HG03565 (cell line): ENCODE measurements at regions not wholly inside any gene's neighbourhood (a gene's known extent, or its start where the extent isn't known, plus 50 kb on each side); places are given as distances from the start of the nearest gene placed in this dataset.

Experiments
- ATAC-seq: cut with Tn5 transposase; IDR thresholded peaks from one replicate; pipeline ENCODE4 v1.9.1; 2021; ENCODE audit warnings: mild to moderate bottlenecking, moderate library complexity; ENCODE audit not compliant: unreplicated experiment

DNA sequence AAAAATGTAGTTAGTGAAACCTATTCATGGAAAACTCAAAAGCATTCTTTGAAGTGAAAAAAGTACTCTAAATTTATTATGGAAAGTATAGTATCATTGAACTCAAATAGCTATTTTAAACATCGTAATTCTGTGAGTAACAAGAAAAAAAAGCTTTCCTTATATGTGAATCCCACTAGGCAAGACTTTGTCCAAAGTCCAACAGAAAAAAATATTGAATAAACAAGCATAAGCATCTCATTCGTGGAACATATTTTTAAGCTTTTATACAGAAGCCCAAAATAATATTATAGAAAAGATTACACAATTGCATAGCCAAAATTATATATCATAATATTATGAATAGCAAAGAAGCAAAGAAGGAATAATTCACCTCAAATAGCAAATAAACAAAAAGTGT, 79.4 kb upstream of the IFNE start:
- ATAC-seq, result no peak

- no peak for ATAC-seq
Observed at GRCh38 chr9:21564175-21564574, 82.1 kb upstream of the IFNE start.

DNA sequence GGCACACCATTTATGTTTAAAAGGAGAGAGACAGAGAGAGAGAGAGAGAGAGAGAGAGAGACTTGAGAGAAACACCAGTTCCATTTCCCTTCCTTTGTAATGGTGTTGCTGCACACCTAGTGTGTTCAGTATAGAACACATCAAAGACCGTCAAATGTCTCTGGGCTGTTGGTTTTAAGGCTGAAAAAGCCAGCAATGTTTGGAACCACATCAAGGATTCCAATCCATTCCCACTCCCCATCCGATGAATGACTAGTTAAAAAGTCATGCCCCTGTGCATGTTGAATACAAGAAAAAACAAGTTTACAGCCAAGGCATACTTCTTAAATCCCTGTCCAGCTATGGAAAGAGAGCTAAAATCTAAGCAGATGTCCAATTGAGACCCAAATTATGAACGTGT, 83.0 kb upstream of the IFNE start:
- no peak for ATAC-seq

GRCh38 chr9:21567926-21568325, 85.8 kb upstream of the IFNE start:
- no peak for ATAC-seq

DNA sequence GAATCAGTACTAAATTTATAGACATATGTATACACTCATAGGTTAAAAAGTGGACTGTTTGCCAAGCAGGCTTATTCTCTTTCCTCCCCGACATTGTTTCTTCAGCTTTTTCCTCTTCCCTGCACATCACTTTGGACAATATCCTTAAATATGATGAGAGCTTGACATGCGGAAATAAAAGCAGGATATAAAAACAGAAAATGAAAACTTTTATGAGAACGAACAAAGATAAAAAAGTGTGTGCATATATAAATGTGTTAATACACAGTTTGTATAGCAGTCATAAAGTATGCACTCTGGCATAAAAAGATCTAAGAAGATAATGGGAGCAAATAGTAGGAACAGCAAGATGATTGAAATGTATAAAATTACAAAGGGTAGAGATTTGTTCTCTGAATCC, 86.4 kb upstream of the IFNE start:
- no peak for ATAC-seq

DNA sequence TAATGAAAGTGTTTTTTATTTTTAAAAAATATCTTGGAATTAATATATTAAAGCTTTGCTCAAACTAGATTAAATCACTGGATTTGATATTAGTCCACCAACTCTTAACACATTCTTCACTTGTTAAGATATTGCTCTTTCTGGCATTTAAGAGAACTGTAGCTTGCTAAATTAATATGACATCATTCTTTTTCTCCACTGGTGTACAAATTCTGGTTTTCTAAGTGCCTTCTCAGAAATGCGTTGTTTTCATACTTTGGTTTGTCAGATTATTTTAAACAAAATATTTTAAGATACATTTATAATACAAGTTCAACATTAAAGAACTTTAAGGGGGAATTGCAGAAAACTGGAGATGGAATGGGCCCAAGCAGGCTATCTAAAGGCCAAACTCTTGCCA, 87.6 kb upstream of the IFNE start:
- no peak for ATAC-seq

GRCh38 chr9:21570643-21571275, 88.6 kb upstream of the IFNE start:
- ATAC-seq, result no peak

GRCh38 chr9:21574261-21574660, 92.1 kb upstream of the IFNE start:
- no peak for ATAC-seq

- peak; percentile 62 for ATAC-seq
Observed at GRCh38 chr9:21576331-21577189, 94.4 kb upstream of the IFNE start.

DNA sequence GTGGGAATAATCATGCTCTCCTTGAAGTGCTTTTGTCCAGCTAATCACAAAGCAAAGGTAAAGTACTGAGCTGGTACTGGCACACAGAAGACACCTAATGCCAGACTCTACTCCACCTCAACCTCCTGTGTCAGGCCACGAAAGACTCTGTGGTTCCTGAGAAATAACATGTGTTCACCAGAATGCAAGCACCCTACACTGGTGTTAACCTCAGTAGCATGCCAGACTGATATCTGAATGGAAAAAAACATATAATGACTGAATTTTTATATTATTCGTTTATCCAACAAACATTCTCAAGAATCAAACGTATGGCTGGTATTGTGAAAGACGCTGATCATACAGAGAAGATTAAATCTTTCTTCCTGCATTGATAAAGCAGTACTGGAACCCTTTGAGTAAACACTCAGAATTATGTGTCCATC, 97.1 kb upstream of the IFNE start:
- ATAC-seq, result no peak

- ATAC-seq, result no peak
Observed at GRCh38 chr9:21579743-21580142, 97.6 kb upstream of the IFNE start.

DNA sequence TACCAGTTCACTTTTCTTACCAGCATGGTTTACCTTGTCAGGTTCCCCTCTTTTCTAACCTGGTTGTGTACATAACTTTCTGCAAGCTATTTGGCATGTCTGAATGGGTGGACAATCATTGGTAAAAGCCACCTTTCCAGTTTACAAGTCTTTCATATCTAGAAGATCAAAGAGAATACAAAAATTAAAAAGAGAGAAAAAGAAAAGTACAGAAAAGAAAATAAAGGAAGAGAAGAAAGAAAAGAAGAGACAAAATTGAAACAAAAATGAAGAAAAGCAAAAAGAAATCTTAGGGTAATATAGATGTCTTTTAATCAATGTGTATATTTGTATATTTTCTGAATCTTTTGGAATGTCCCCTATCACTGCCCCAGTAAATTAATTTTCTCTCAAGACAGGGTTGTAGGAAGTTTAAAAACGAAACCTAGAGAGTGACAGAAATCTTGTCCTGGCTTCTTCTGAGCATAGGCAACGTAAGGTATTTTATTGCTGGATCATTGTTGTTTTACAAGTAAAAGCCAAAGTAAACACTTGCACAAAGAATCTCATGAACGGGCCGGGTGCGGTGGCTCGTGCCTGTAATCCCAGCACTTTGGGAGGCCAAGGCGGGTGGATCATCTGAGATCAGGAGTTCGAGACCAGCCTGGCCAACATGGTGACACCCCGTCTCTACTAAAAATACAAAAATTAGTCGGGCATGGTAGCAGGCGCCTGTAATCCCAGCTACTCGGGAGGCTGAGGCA, 98.7 kb upstream of the IFNE start:
- no peak for ATAC-seq

DNA sequence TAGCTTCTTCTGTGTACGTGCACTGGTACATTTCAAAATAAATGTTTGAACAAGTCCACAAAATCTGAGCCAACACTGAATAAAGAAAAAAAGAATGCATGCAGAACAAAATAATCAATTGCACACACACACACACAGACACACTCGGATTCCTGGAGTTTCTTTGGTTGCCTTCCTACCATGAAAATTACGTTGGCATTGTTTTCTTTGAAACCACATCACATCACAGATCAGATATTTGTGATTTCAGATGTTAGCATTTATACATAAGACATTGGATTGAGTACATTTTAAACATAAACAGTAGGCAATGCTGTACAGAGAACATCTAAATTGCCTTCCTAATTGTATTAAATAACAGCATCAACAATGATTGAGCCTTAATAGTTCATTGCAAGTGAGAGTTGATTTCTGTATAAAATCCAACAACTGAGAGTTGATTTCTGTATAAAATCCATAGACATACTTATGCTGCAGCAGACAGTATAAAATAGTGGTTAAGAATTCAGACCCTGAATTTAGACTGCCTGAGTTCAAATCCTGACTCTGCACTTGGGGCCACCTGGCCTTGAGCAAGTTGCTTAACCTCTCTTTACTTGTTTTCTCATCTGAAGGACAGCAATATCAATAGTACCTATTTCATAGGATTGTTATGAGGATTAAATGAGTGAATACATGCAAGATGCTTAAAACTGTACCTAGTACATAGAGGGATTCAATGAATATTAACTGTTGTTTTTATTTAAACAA, 101.7 kb upstream of the IFNE start:
- no peak for ATAC-seq

- ATAC-seq, result no peak
Observed at GRCh38 chr9:21584890-21585289, 102.8 kb upstream of the IFNE start.

DNA sequence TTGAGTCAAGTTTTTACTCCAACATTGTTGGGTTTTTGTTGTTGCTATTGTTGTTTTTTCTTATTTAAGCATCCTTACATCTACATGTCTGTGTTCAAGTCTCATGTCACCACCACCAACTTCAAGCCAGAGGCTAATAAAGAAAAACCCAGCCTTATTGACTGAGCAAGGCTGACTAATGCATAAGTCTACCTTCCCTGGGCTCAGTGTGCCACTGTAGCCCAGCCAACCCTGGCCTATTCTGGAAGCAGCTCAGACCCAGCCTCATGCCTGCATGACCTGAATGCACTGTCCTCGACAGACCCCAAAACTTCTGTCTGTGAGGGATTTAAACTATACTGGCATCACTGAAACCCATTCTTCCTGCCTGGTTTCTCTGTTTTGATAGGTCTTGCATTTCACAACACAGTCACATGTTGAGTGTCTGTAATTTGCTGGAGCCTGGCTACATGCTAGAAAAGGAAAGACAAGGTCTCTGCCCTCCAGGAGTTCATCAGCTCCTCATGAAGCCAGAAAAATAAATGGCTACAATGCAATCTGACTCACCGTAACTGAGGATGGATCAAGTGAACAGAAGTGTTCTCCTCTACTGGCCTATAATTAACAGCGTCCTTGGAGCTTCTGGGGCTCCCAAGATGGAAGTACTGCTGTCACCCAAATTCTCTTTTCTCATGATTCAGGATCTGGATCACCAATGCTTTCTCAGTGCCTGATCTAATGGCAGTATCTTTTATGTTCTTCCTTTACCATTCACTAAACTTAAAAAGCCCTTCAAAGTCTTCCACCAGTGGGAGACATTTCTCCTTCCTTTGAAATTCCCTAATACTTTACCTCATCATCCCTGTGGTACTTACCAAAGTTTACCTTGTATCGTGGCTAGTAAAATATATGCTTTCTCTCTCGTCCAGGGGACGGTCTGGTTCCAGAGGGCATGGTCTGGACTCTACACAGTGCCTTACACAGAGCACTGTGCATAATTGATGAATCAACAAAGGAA, 103.9 kb upstream of the IFNE start:
- ATAC-seq, result no peak

- ATAC-seq, result no peak
Observed at GRCh38 chr9:21589344-21590056, 107.4 kb upstream of the IFNE start.

DNA sequence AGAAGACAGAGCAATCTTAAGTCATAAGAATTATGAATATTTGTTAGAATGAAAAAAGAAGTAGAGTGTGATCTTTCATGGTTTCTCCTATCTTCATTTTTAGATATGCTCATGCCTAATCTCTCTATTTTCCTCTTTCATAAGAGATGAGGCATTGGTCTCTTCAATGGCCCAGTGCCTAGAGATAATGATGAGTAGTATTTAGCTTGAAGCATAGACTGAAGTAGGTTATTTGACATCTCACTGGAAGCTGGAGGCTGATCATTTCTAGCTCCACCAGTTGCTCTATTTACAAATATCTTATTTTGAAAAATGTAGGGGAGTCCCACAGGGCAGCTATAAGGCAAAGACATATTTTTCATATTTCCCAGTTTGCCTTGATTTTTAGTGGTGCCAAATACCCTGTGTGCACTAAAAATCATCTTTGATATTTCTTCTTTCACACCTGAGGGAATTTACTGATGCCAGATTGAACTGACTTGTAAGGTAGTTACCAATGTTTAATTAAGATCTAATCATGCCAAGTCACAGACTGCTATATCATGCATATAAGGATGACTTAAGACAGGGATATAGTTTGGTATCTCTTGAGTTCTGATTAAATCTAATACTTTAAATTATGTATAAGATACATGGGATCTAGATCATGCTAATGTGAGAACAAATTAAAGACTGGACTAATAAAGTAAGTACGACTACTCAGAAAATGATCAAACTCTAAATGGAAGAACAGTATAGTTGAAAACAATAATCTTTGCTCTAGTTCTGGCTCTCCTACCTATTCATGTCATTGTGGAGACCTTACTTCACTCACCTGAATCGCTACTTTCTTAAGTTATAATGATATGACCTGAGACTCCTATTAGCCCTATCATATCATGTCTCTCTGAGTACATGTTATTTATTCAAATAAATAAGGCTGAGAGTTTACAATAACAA, 108.2 kb upstream of the IFNE start:
- no peak for ATAC-seq
